IPS-NIHi11 (cell line): ENCODE measurements at regions not wholly inside any gene's neighbourhood (a gene's known extent, or its start where the extent isn't known, plus 50 kb on each side); places are given as distances from the start of the nearest gene placed in this dataset.
A peak's percentile ranks its signal among the peaks of the same experiment; 100 is the strongest.

ENCODE experiments used
- DNase-seq: peaks from one replicate; pipeline ENCODE4 v3.0.0; 2012; ENCODE audit warnings: mixed read lengths, low spot score

- DNase-seq, result no peak
Observed at GRCh38 chr5:73395256-73395655, 53.3 kb downstream of the FOXD1 start.

GRCh38 chr5:73394610-73395009, 54.0 kb downstream of the FOXD1 start:
- peak; percentile 50 for DNase-seq

- no peak for DNase-seq
Observed at GRCh38 chr5:73393611-73394489, 54.7 kb downstream of the FOXD1 start.

- no peak for DNase-seq
Observed at GRCh38 chr5:73392775-73393174, 55.8 kb downstream of the FOXD1 start.

- no peak for DNase-seq
Observed at GRCh38 chr5:73391441-73391881, 57.1 kb downstream of the FOXD1 start.

- no peak for DNase-seq
Observed at GRCh38 chr5:73390972-73391371, 57.6 kb downstream of the FOXD1 start.

- no peak for DNase-seq
Observed at GRCh38 chr5:73388740-73389139, 59.8 kb downstream of the FOXD1 start.

- DNase-seq, result no peak
Observed at GRCh38 chr5:73388306-73388684, 60.3 kb downstream of the FOXD1 start.

GRCh38 chr5:73387601-73388305, 60.8 kb downstream of the FOXD1 start:
- no peak for DNase-seq

- DNase-seq, result no peak
Observed at GRCh38 chr5:73387149-73387591, 61.4 kb downstream of the FOXD1 start.

- no peak for DNase-seq
Observed at GRCh38 chr5:73384861-73385260, 63.7 kb downstream of the FOXD1 start.

- DNase-seq, result no peak
Observed at GRCh38 chr5:73382401-73382740, 66.2 kb downstream of the FOXD1 start.

GRCh38 chr5:73381590-73382400, 66.8 kb downstream of the FOXD1 start:
- no peak for DNase-seq

GRCh38 chr5:73380710-73381589, 67.6 kb downstream of the FOXD1 start:
- no peak for DNase-seq

- no peak for DNase-seq
Observed at GRCh38 chr5:73380041-73380440, 68.5 kb downstream of the FOXD1 start.

- no peak for DNase-seq
Observed at GRCh38 chr5:73379435-73379834, 69.1 kb downstream of the FOXD1 start.

- DNase-seq, result no peak
Observed at GRCh38 chr5:73378765-73379164, 69.8 kb downstream of the FOXD1 start.

GRCh38 chr5:73378070-73378469, 70.5 kb downstream of the FOXD1 start:
- DNase-seq, result no peak

GRCh38 chr5:73376618-73377170, 71.9 kb downstream of the FOXD1 start:
- DNase-seq, result no peak

- no peak for DNase-seq
Observed at GRCh38 chr5:73375949-73376348, 72.6 kb downstream of the FOXD1 start.

- DNase-seq, result no peak
Observed at GRCh38 chr5:73375191-73375545, 73.4 kb downstream of the FOXD1 start.
